Prostate gland (tissue), 2 donors: ENCODE measurements at regions not wholly inside any gene's neighbourhood (a gene's known extent, or its start where the extent isn't known, plus 50 kb on each side); places are given as distances from the start of the nearest gene placed in this dataset.

Experiments
- CTCF ChIP-seq, 4 experiments: fragments of 200-600 bp in 2 of 4; fragments of 450-650 bp in 2 of 4; sonication (generic) in 2 of 4; IDR thresholded peaks; 1 replicate in 3 of 4; 2 replicates in 1 of 4; pipeline ENCODE4 v1.5.1; 2016 to 2019; ENCODE audit warnings: antibody characterized with exemption in 4 of 4, mild to moderate bottlenecking in 2 of 4, moderate library complexity in 2 of 4
- POLR2A ChIP-seq: fragments of 450-650 bp; IDR thresholded peaks from one replicate; pipeline ENCODE4 v1.6.1; 2016; ENCODE audit warnings: antibody characterized with exemption, mild to moderate bottlenecking

DNA sequence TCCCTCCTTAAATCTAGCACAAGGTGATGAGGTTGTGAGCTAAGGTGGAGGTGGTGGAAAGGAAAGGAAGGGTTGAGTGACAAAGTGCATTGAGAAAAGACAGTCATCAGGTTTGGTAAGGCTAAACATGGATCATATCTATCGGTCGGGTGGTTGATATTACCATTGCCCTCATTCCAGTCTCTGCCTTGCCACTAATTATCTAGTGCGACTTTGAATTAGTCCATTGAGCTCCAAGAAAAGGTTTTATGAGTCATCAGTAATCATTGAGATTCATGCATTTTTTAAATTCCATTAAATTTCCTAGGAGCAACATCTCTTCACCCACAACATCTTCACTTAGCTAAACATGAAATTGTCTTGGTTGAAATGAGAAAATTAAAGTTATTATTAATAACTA, 68.9 kb upstream of the FRMD4A start:
- TF ChIP-seq CTCF (IDR thresholded peaks at IDR 0.05) (no peak), POLR2A (no peak)
